ENCODE measurements at regions not wholly inside any gene's neighbourhood (a gene's known extent, or its start where the extent isn't known, plus 50 kb on each side); places are given as distances from the start of the nearest gene placed in this dataset.

GRCh38 chr13:32964987-32965386 is 51.2 kb upstream of the KL start:
- Histone ChIP-seq H3K4me1 (no peaks in the 10 kb centered on the region), H3K4me3 (no peak overlapping the region), H3K9ac (ENCODE audit: low read depth in 2 of 2, low read length in 2 of 2) (no peak overlapping the region), H3K9me3 (no peaks in the 10 kb centered on the region), H3K36me3 (no peaks in the 10 kb centered on the region), H3K27me3 (no peaks in the 10 kb centered on the region), H3K27ac (no peak overlapping the region)
- no peak for TF ChIP-seq CTCF (IDR thresholded peaks at IDR 0.05)
- DNase-seq, result no peak
- intact Hi-C loops (cut with DNase I), result no loop called here

Data from colonic mucosa (tissue), 4 donors.